Jurkat, Clone E6-1 (cell line): ENCODE measurements at regions not wholly inside any gene's neighbourhood (a gene's known extent, or its start where the extent isn't known, plus 50 kb on each side); places are given as distances from the start of the nearest gene placed in this dataset.

Experiments used
- DNase-seq: peaks from one replicate; pipeline ENCODE4 v3.0.0-alpha.2; 2011; ENCODE audit warnings: low read depth, low spot score
- H3K4me3 ChIP-seq: 2 replicates; pipeline ENCODE4 v1.5.1; 2011; ENCODE audit warnings: mild to moderate bottlenecking, low read length, control low read depth, moderate library complexity

DNA sequence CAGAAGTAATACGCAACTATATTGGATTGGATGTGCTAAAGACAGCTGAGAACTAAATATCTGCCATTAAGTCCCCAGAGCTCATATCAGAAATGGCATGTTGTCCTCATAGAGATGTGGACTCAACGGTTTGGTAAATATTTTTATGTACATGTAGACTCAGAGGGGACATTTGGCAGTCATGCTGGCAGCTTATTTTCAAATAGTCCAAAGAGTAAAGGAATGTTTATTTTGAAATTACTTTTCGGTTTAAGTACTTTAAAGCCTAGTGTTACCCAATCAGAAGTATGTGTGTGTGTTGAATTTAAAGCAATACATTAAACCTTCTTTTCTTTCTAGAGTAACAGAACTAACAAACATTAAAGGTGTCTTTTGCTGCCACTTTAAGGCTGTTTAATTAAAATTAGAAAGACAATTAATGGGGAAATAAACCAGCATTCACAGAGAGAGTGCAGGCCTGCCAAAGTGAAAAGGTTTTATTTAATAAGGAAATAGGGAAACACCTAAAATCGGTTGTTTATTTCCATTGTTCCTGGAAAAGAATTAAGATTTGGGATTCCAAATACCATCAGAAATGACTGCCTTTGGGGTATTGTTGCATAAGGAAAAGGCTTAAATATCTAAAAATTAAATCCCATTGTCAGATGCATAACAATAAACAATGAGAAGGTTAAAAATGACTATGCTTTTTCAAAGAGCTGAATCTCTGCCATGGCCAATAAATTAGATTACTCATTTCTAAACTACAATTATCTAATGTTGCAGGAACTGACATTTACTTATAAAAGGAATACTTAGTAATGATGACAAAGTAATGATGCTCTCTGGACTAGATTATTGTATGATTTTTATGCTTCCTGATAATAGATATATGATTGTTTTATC lies 113.4 kb upstream of the AHR start:
- DNase-seq: no peak
- H3K4me3 ChIP-seq: no peak overlapping the region

DNA sequence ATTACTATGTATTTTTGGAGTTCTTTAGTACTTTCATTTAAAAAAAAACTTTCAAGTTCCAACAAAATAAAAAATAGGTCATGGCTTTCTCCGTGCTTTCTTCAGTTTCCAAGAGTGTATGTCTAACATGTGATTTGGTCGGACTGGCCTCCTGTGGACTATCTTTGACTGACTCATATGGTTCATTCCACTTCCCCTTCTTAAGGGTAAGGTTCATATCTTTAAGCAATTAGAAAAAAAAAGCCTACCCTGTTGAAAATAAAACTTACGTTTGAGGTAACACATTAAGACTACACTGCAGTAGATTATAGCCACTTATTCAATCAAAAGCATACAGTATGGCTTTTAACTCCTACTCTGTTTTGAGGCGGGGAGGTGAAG lies 112.8 kb upstream of the AHR start:
- no peak overlapping the region for H3K4me3 ChIP-seq
- DNase-seq: no peak

DNA sequence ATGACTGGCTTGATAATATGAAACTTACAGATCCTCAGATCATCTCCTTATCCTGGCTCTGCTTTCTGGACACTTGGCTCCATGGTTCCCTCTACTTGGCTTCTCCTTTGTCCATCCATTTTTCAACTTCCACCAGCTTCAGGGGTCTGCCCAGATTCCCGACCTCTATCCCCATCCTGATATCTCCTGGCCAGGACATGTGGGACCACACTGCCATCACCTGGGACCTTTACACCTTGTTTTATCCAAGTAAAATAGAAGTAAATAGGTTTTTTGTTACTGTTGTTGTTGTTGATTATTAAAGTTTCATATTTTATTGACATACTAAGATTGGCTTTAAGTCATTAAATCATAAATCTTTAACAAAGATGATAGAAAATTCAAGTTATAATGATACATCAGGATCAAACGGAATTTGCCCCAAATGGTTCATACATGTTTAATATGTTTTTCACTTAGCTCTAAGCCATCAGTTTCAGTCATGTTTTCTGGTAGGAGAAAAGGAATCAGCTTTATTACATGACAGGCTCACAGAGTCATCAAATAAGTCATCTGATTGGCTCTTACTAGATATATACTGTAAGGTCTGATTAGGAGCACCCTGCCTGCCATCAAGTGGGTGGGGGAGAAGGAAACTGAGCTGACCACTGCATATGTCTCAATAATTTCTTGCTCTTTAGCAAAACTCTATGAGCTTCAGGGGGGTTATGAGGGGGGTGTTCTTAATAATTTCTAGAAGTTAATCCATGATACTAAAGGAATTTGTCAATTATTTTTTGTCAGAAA lies 111.5 kb upstream of the AHR start:
- DNase-seq: no peak
- no peak overlapping the region for H3K4me3 ChIP-seq

DNA sequence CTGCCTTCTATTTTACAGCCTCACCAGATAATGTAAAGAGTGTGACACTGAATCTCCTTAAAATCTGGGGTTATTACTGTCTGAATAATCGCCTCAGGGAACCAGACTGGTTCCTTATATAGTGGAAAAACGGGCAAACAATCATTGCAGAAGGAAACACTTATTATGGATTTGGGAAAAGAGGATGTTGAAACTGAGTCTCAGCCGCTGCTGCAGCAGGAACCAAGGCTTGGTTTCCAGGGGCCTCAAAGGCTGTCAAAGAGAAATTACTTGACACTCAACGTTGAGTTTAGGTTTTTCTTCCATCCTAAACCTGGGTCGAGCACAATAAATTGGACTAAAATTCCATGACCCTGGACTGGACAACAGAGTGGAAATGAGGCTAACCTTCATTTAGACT lies 103.8 kb upstream of the AHR start:
- DNase-seq: no peak
- H3K4me3 ChIP-seq: no peak overlapping the region

DNA sequence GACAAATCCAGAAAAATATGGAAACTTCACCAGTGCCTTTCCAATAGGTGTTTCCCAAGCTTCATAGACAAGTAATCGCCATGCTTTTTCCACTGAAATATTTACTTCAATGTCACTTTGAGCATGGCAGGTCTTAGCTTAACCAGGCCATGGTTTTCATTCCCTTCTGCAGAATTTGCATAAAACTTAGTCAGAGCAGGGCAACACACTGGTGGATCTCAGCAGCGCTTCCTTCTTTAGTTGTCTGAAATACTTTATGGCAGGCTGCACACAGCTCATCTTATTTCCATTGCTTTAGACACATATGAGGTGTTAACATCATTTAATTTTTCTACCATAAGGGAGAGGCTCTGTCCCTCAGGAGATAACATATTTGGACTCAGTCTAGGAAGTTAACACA lies 102.9 kb upstream of the AHR start:
- no peak overlapping the region for H3K4me3 ChIP-seq
- DNase-seq: no peak

DNA sequence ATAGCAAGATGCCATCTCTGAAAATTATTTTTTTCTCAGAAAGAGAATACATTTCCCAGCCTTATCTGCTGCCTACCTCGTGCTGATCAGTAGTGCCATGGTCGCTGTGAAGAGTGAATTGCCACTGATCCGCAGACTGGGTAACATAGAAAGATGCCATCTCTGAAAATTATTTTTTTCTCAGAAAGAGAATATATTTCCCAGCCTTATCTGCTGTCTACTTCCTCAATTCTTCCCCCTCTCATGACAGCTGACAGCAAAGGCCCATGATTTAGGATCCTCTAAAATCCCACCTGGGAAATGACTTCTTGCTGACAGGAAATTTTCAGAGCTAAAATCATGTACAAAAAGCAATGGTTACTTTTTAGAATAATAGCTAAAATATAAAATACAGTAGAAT lies 92.5 kb upstream of the AHR start:
- no peak overlapping the region for H3K4me3 ChIP-seq
- DNase-seq: no peak

DNA sequence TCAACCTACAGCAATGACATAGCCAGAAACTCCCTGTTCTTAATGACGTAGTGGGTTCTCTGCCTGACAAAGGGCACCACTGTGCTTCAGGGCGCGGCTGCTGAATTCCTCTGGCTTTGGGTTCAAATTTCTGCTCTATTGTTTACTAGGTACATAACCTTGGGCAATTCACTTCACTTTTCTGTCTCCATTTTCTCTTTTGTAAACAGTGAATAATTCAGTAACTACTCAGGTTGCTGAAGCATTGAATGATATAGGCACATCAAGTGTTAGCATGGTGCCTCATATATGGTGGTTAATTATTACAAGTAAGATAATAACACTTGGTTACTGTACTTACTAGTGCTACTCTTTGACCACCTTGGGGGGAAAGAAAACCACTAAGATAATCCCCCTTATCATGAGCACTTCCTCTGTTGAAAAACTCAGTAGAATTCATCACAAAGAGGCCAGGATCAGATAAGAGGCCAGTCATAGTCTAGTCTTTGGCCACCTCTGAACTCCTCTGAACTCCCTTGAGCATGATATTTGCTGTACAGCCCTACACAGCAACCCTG lies 92.0 kb upstream of the AHR start:
- DNase-seq: no peak
- H3K4me3 ChIP-seq: no peak overlapping the region

DNA sequence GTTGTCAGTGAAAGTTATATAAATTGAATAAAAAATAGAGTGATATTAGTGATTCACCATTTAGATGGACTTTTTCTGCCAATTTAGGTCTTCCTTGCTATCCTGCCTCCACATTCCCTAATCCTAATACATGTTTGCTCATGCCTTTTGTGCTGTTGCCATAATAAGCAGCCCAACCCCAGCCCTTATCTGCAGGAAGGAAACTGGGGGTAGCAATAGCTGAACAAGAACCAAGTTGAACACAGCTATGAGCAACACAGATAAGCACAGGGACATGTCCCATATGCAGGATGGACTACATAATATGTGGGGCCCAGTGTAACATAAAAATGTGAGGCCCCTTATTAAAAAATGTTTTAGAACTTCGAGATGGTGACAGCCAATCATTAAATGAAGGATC lies 91.2 kb upstream of the AHR start:
- no peak for DNase-seq
- no peak overlapping the region for H3K4me3 ChIP-seq

DNA sequence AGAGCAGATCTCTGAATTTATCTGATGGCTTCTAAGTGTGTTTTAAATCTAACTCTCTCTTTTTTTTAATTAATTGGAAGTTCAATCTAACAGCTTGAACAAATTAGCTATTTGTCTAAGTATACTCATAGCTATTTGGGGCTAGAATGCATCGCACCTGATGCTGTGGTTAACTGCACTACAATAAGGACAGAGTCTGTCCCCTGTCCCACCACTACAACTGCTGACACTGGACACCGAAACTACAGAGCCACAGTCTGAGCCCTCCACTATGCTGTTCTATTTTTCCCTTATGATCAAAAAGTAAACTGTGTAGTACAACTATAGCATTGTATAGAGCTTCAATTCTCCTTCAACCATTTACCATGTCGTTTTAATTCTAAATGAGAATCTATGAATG lies 89.4 kb upstream of the AHR start:
- DNase-seq: no peak
- H3K4me3 ChIP-seq: no peak overlapping the region

DNA sequence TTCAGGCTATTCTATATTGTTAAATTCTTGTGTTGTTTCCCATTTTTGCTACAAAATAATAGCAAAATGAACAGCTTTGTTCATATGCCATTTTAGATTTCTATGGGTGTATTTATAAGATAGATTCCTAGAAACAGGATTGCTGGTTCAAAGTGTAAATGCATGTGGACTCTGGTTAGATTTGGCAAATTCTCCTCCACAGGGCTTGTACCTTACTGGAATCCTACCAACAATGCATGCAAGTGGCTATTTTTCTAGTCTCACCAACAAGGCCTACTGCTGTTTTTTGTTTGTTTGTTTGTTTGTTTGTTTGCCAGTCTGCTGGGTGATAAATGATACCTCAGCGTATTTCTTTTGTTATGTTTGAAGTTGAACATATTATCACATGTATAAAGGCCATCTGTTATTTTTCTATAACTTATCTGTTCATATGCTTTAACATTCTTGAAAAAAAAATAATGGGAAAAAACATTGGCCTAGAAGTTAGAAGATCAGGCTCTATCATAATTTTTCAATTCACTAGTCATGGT lies 87.1 kb upstream of the AHR start:
- H3K4me3 ChIP-seq: no peak overlapping the region
- no peak for DNase-seq

DNA sequence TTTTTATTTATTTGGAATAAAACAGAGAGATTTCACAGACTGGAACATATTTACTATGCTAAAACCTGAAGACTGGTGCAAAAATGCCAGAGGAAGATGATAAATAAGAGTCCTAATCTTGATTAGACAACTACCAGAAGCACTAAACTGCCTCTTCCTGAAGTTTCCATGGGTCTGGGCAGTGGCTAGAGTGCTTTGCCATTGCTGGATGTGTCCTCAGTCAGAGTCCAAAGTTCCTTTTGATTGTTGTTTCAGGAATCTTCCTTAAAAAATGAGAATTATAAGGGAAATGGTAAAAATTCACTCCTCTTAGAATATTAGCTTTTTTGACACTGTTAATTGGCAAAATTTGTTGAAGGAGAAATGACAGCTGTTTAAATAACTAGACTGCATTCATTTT lies 86.3 kb upstream of the AHR start:
- no peak overlapping the region for H3K4me3 ChIP-seq
- DNase-seq: no peak

DNA sequence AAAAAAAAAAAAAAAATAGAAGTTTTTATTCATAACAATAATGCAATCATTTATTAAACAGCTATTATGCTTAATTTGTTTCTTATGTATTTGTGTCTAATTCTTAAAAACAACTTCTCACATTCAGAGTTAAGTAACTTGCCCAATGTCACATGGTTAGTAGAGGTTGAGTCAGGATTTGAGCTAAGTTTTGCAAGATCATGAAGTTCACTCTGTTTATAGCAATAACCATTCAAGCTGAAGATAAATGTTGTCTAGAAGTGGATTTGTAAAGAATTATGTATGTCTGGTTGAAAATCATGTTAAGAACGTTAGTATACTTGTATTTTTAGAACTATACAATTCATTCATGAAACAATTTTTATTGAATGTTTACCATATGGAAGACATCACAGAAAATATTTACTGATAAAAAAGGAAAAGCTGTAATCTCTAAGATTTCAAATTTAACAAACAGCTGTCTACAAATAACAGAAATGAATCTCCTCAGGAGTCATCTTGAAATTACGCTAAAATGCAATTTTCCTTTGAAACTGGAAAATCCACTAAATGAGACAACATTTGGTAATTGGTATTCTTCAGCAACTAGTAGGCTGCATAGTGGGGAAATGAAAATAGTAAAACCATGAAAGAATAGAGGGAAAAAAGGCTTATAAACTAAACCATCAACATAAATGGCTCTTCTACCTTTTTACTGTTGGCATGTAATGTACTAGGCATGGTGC lies 70.5 kb upstream of the AHR start:
- H3K4me3 ChIP-seq: no peak overlapping the region
- DNase-seq: no peak

DNA sequence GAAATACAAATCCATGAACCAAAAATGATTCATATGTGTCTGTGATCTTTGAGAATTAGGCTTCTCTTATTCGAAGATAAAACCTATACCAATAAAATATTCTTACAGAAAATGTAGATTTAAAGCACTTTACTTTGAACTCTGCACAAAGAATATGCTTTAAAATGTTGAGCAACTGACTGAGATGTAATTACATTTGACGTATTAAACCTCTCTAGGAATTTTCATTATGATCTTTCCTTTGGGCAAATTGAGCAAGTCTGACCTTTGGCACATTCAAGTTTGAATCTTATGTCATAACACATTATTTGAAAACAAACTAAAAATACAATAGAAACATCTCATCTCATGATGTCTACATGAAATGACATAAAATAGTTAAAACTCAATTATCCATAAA lies 69.2 kb upstream of the AHR start:
- no peak for DNase-seq
- no peak overlapping the region for H3K4me3 ChIP-seq

DNA sequence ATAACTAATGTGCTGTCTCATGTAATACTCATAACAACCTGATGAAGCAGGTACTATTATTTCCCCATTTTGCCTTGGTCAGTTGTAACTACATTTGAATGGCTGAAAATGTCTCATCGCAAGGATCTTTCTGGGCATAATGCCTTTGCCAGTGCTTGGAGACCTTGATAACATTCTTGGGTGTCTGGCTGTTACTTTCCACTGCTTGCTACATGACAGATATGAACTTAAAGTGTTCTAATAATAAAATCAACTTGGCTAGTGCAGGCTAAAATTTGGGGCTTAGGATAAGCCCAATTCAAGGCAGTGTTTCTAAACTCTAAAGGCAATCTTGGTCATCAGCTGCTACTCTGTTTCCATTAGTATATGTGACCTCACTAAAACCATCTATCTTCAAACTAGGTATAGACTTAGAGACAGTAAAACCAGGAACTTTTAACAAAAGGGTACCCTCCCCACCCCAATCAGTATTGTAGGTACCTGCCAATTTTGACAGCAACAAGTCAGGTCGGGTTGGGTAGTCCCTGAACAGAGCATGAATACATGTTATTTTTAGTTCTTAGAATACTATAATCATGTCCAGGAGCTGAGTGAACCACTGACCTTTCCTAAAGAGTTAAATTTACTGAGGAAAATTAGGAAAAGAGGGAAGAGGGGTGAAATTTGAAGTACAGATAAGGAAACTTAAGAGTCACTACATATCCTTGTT lies 68.2 kb upstream of the AHR start:
- no peak for DNase-seq

DNA sequence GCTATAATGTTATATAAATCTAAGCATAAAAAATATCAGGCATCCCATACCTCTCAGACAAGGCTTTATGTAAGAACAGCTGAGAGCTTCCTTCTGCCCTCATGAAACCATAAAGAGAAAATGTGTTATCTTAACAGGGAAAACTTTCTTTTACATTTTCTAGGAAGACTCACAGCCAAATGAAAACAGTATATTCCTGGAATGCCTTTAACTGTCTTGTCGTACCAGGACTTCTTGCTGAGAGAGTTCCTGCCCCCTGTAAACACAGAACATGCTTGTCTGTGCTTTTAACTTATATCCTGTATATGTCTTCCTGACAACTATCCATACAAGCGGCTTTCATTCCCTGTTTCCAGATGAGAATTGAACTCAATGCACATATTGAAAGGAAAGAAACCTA lies 64.8 kb upstream of the AHR start:
- no peak overlapping the region for H3K4me3 ChIP-seq
- DNase-seq: no peak

More for the DNA sequence above, 68.2 kb upstream of the AHR start:
- H3K4me3 ChIP-seq: no peak overlapping the region

DNA sequence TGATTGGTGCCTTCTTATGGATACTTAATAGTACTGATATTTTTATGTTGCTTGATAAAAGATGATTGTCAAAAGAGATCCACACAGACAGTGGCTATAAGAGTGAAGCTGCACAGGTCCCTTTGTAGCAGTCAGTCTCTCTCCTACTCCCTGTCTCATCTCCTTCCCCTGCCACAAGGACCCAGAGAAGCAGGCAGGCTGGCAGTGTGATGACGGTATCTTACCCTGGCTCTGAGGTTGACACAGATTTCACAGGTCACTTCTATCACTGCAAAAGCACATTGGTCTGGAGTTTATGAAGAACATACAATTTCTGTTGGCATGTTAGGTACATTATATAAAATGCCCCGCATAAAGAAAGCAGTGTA lies 64.4 kb upstream of the AHR start:
- peak; percentile 14 for DNase-seq
- H3K4me3 ChIP-seq: no peak overlapping the region

DNA sequence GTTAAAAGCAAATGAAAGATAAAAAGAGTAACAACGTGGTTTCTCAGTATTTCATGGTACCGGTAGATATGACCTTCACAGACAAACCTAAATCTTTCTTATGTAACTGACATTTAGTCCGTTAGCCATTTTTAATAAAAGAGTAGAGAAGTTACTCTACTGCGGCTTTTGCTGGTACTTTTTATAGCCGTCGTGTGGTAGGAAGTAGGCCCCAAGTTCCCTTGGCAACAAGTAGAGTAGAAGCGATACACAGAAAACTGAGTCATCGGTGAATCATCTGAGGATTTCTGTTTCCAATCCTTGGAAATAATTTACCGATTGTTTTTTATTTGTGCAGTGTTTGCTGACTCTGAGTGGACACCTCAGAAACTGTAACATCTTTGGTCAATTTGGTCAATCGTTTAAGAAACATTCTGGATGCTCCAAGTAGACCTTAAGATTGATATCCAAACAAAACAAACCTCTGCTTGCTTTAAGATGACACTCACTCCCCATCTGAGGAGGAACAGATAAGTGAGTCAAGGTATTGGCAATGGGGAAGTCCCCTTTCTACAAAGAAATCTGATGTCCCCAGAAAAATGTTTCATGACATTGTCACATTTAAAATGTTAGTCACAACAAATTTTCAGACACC lies 63.9 kb upstream of the AHR start:
- DNase-seq: peak; percentile 56
- no peak overlapping the region for H3K4me3 ChIP-seq

DNA sequence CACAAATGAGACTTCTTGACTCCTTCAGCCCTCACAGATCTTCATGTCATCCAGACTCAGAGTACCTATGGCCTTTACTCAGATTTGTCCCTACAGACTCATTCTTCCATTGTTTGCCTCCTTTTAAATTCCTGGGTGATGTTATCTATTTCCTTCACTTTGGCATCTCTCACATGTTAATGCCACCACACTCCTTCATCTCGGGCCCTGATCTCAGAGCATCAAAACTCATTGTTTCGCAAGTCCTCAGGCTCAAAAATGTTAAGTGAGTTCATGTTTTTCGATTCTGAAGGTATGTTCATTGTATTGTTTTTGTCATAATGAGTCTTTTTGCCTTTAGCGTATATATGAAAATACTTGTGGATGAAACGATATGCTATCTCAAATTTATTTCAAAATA lies 62.3 kb upstream of the AHR start:
- no peak for DNase-seq
- no peak overlapping the region for H3K4me3 ChIP-seq

DNA sequence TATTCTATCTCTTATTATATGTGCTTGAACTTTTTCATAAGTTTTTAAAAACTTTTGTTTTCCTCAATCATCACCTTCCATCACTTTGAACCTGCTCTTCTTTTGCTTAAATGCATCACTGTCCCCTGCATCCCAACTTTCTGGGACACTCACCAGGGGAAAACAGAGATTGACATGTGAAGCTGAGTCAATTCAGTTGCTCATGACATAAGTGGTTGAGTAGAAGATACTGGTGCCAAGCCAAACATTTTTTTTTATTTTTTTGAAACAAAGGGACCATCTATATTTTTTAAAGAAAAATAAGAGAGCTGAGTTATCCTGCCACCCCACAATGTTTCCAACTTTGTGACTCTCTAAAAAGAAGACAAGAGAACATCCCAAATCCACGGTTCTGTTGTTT lies 61.8 kb upstream of the AHR start:
- DNase-seq: no peak
- no peak overlapping the region for H3K4me3 ChIP-seq
